ENCODE measurements at regions not wholly inside any gene's neighbourhood (a gene's known extent, or its start where the extent isn't known, plus 50 kb on each side); places are given as distances from the start of the nearest gene placed in this dataset.

- H2BK120ac ChIP-seq (ENCODE audit: low read depth, low read length, poor library complexity, severe bottlenecking), result no peak overlapping the region
- H3K18ac ChIP-seq (ENCODE audit: insufficient read length, low read depth, low read length), result no peak overlapping the region
- no peaks in the 10 kb centered on the region for H3K4me1 Mint-ChIP-seq
- H3K14ac ChIP-seq (ENCODE audit: insufficient read depth, low read length), result no peak overlapping the region
- H3K9me3 Mint-ChIP-seq, result no peaks in the 10 kb centered on the region
- H3K27me3 Mint-ChIP-seq (ENCODE audit: low read depth), result no peaks in the 10 kb centered on the region; the same call in 1 of the 2 replicates
- H4K91ac ChIP-seq (ENCODE audit: insufficient read length, low read depth, low read length), result no peak overlapping the region
- no peak overlapping the region for H3K4me2 ChIP-seq (ENCODE audit: insufficient read depth, insufficient read length, low read length)
- no peak for TF ChIP-seq CTCF (conservative IDR thresholded peaks at IDR 0.05)
- no peaks in the 10 kb centered on the region for H3K23me2 ChIP-seq (ENCODE audit: insufficient read length, low read depth, low read length, poor library complexity, severe bottlenecking)
- no peaks in the 10 kb centered on the region for H3K9me3 ChIP-seq (ENCODE audit: control insufficient read depth, low read depth, low read length)
- H3K9ac ChIP-seq (ENCODE audit: extremely low read depth, insufficient read length, low read length), result no peak overlapping the region
- no peak overlapping the region for H4K8ac ChIP-seq (replicated peaks; ENCODE audit: insufficient read length, low read depth, low read length)
- H2BK15ac ChIP-seq (ENCODE audit: low read depth, low read length), result no peak overlapping the region
- H3K27ac ChIP-seq (ENCODE audit: insufficient read length, low read depth, low read length), result no peak overlapping the region
- no peak overlapping the region for H2AFZ ChIP-seq (ENCODE audit: low read length)
- H3K4me3 Mint-ChIP-seq, result no peak overlapping the region
- H4K5ac ChIP-seq (ENCODE audit: insufficient read length, low read depth, low read length), result no peak overlapping the region
- no peak overlapping the region for H3K27ac Mint-ChIP-seq
- no peak overlapping the region for H2BK5ac ChIP-seq (ENCODE audit: insufficient read length, low read length)
- H3K4me1 ChIP-seq (ENCODE audit: insufficient read depth, low read length), result no peaks in the 10 kb centered on the region
- H3T11ph ChIP-seq (ENCODE audit: low read length), result no peak overlapping the region
- H3K27me3 ChIP-seq (ENCODE audit: insufficient read depth, low read length), result no peaks in the 10 kb centered on the region
- H3K36me3 Mint-ChIP-seq (ENCODE audit: insufficient read depth in 1 of 3, low read depth in 3 of 3), result no peaks in the 10 kb centered on the region
- no peak for DNase-seq
- H2BK12ac ChIP-seq (ENCODE audit: insufficient read length, low read depth, low read length), result no peak overlapping the region
- H3K56ac ChIP-seq (ENCODE audit: insufficient read length, low read depth, low read length), result no peak overlapping the region
- H2AK5ac ChIP-seq (ENCODE audit: insufficient read length, low read length), result no peak overlapping the region
- no peaks in the 10 kb centered on the region for H4K20me1 ChIP-seq (ENCODE audit: control insufficient read depth, insufficient read depth, insufficient read length)
- no peaks in the 10 kb centered on the region for H3K79me1 ChIP-seq (ENCODE audit: insufficient read depth, low read depth, low read length, poor library complexity, severe bottlenecking)
- H3K23ac ChIP-seq (ENCODE audit: insufficient read length, low read depth, low read length), result no peak overlapping the region
- no CpG with 5 or more reads among the region's 4 CpGs for WGBS (ENCODE audit: extremely low coverage, insufficient read length, low lambda C conversion rate)
- no peak overlapping the region for H3K4ac ChIP-seq (ENCODE audit: low read depth, low read length)
- H3K79me2 ChIP-seq (ENCODE audit: insufficient read depth, low read length), result no peaks in the 10 kb centered on the region
- H2BK20ac ChIP-seq (ENCODE audit: low read depth, low read length, poor library complexity, severe bottlenecking), result no peak overlapping the region
Measured at GRCh38 chr16:79867425-79867997, 267.0 kb upstream of the MAF start.

Measured in H9 (cell line).